GM12874 (cell line): ENCODE measurements at regions not wholly inside any gene's neighbourhood (a gene's known extent, or its start where the extent isn't known, plus 50 kb on each side); places are given as distances from the start of the nearest gene placed in this dataset.

Source experiments
- CTCF ChIP-seq: IDR thresholded peaks from 2 replicates; pipeline ENCODE4 v1.5.1; 2011; ENCODE audit warnings: low read depth, mild to moderate bottlenecking, control low read depth, low read length, moderate library complexity; ENCODE audit not compliant: insufficient read depth

GRCh38 chr1:110777228-110777627, 95.7 kb upstream of the CD53 start:
- no peak for TF ChIP-seq CTCF

DNA sequence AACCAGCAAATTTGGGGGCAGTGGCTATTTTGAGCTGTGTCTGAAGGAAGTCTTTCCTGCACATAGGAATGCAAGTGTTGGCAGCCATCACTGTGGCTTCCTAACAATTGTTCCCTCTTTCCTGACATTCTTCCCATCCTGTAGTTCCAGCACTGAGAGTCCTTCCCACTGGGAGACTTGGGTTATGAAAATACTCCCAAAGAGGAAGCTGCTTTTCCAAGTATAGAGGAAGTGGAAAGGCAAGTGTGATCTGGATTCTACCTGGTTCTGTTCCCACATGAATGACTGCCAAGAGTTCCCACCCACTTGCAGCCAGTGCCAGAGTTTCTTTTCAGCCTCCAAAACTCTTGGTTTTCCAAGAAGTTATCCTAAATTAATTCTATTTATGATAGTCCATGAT, 98.5 kb upstream of the CD53 start:
- no peak for TF ChIP-seq CTCF

DNA sequence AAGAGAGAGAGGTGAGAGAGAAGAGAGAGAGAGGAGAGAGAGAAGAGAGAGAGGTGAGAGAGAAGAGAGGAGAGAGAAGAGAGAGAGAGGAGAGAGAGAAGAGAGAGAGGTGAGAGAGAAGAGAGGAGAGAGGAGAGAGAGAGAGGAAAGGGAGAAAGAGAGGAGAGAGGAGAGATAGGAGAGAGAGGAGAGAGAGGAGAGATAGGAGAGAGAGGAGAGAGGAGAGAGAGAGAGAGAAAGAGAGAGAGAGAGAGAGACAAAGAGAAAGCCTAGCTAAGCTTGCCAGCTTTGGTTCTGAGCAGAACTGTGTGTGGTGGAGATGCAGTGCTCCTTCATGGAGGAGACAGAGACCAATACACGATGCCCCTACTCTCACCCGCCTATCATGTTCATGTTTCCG, 99.1 kb upstream of the KCNA3 start:
- TF ChIP-seq CTCF, result no peak

- TF ChIP-seq CTCF, result no peak
Observed at GRCh38 chr1:110771245-110772022, 96.7 kb upstream of the KCNA3 start.

GRCh38 chr1:110770832-110771231, 96.1 kb upstream of the KCNA3 start:
- TF ChIP-seq CTCF, result no peak

DNA sequence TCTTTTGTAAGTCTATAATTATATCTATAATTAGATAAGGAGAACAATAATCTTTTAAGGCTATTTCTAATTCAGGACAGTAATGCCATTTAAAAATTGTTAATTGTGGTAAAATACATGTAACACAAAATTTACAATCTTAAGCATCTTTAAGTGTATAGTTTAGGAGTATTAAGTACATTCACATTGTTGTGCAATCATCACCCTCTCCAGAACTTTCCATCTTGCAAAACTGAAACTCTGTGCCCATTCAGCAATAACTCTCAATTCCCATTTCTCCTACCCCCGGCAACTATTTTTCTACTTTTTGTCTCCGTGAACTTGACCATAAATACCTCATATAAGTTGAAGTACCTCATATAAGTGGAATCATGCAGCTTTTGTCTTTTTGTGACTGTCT, 93.9 kb upstream of the KCNA3 start:
- TF ChIP-seq CTCF, result no peak

GRCh38 chr1:110766336-110766647, 91.6 kb upstream of the KCNA3 start:
- no peak for TF ChIP-seq CTCF
